Esophagus squamous epithelium (tissue), 4 donors: ENCODE measurements at regions not wholly inside any gene's neighbourhood (a gene's known extent, or its start where the extent isn't known, plus 50 kb on each side); places are given as distances from the start of the nearest gene placed in this dataset.

Experiments
- CTCF ChIP-seq, 6 experiments: fragments of 450-650 bp in 4 of 6; fragments of 200-600 bp in 2 of 6; sonication (generic) in 2 of 6; IDR thresholded peaks; one replicate each; pipeline ENCODE4 v1.5.1; 2016 to 2019; ENCODE audit warnings: antibody characterized with exemption in 6 of 6, mild to moderate bottlenecking in 4 of 6, moderate library complexity in 4 of 6
- POLR2A ChIP-seq, 4 donors: fragments of 450-650 bp; IDR thresholded peaks; one replicate each; pipeline ENCODE4 v1.6.1; 2017; ENCODE audit warnings: antibody characterized with exemption in 4 of 4, mild to moderate bottlenecking in 4 of 4, moderate library complexity in 3 of 4

- TF ChIP-seq CTCF (IDR thresholded peaks at IDR 0.05): no peak
- no peak for TF ChIP-seq POLR2A (IDR thresholded peaks at IDR 0.05)
Measured at GRCh38 chr14:97287956-97288355, 490.8 kb downstream of the VRK1 start.
